DMS53 (cell line): ENCODE measurements at regions not wholly inside any gene's neighbourhood (a gene's known extent, or its start where the extent isn't known, plus 50 kb on each side); places are given as distances from the start of the nearest gene placed in this dataset.
"Not testable (repeated sequence)": the region's sequence is repeated elsewhere in the genome, so short reads cannot be mapped to it uniquely, and the experiment has no call there.

Source experiments
- DNase-seq: peaks from one replicate; lab custom pipeline; 2025; lab: John Stamatoyannopoulos, UW

DNA sequence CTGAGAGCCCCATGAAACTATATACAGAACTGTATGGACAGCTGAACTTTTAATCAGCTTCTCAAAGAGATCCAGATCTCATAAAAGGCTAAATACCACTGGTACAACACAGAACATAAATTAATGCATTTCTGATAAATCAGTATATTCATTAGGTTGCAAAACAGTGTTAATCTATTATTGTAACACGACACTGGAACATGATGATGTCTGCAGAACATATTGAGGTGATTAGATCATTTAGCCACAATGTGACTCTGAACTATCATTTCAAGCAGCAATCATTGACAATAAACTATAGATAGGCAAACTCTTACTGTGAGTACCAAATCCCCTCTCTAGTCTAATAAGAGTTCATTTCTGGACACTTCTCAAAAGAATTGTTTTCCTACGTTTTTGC lies 50.3 kb downstream of the GASK1B start:
- DNase-seq = no peak

- no peak for DNase-seq
Observed at GRCh38 chr4:158121161-158121579, 51.7 kb downstream of the GASK1B start.

DNA sequence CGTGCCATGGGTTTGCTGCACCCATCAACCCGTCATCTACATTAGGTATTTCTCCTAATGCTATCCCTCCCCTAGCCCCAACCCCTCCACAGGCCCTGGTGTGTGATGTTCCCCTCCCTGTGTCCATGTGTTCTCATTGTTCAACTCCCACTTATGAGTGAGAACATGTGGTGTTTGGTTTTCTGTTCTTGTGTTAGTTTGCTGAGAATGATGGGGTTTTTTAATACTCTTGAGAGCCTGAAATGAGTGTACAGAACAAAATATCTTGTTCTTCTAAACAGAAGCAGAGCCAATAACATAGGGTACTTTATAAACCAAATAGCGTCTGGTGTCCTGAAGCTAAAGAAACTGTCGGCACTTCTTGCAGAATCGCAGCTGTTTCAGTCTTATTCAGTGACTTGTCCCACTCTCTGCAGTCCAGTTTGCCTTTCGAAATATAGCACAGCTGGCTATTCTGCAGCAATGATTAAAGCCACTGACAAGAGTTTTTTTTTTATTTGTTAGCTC lies 52.1 kb downstream of the GASK1B start:
- DNase-seq = not testable (repeated sequence)

DNA sequence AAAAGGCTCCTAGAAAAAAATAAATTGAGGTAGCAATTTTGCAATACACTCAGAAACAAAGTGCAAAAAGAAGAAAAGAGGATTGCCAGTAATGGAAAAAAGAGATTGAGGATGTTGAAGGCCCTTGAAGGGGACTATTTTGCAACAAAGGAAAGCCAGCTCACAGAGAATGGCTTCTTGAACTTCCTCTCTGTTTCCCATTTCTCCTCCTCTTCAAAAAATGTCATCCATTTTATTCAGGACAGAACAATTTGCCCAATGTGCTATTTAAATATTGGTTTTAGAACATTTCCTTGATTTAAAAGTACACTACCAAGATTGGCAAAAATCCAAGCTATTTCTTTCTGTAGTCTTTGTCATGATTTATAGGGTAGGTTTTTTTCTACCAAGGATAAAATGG lies 60.2 kb downstream of the GASK1B start:
- no peak for DNase-seq

DNA sequence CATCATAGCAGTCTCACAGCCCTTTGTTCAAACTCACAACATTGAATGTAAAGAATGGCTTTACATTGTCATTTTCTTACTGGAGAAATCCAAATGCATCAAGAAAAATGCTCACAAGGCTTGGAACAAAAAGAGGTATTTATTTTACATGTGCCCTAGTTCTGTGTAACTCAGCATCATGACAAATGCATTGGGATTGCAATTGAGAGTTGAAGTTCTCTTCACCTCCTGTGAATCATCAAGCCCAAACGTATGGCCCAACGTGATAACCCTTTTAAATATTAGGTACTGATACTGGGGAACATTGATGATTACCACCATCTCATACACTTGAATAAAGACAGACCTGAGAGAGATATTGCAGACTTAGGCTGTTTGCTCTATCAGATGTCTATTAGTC lies 61.6 kb downstream of the GASK1B start:
- no peak for DNase-seq

GRCh38 chr4:158102904-158103303 lies 69.9 kb downstream of the GASK1B start:
- peak; percentile 48 for DNase-seq

- no peak for DNase-seq
Observed at GRCh38 chr4:158099686-158100085, 73.1 kb downstream of the GASK1B start.

GRCh38 chr4:158098802-158099201 lies 74.0 kb downstream of the GASK1B start:
- DNase-seq = no peak

DNA sequence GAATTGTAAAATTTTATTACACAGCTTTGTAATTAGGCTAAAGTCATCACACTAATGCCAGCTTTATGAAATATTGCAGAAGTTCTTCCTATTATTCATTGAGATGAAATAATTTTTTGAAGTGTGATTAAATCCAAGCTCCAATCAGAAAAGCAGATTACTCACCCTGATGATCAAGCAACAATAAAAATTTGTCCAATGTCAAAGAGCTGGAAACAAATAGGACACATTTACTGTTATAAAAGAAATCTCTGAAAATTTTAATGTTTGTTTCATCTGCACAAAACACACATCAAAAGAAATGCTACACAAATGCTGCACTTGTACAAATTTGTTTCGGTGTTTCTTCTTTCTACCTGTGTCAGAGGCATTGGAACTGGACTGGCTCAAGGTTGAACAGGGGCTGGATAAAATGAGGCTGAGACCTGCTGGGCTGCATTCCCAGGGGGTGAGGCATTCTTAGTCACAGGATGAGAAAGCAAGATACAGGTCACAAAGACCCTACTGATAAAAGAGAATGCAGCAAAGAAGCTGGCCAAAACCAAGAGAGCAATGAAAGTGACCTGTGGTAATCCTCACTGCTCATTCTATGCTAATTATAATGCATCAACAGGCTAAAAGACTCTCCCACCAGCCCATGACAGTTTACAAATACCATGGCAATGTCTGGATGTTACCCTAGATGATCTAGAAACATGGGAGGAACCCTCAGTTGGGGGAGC lies 78.3 kb downstream of the GASK1B start:
- DNase-seq = peak; percentile 33

DNA sequence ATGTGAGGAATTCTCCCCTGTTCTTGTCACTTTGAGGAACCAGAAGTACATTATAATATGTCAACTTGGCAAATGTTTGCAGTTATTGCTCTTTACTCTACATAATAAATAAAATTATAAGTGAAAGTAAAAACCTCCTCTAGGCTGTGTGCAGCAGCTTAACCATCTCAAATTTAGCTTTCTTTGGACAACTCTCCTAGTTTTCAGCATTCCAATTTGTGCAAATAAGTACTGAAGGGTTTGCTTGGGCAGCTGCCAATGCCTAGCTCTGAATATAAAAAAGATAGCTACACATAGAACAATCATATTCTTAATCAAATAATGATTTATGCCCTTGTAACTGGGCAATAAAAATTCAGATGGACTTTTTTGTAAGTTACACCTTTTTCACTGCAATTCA lies 82.5 kb downstream of the GASK1B start:
- DNase-seq = no peak

DNA sequence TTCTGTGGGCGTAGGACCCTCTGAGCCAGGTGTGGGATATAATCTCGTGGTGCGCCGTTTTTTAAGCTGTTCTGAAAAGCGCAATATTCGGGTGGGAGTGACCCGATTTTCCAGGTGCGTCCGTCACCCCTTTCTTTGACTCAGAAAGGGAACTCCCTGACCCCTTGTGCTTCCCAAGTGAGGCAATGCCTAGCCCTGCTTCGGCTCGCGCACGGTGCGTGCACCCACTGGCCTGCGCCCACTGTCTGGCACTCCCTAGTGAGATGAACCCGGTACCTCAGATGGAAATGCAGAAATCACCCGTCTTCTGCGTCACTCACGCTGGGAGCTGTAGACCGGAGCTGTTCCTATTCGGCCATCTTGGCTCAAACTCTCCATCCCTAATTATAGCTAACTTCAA lies 82.9 kb downstream of the GASK1B start:
- DNase-seq = not testable (repeated sequence)

DNA sequence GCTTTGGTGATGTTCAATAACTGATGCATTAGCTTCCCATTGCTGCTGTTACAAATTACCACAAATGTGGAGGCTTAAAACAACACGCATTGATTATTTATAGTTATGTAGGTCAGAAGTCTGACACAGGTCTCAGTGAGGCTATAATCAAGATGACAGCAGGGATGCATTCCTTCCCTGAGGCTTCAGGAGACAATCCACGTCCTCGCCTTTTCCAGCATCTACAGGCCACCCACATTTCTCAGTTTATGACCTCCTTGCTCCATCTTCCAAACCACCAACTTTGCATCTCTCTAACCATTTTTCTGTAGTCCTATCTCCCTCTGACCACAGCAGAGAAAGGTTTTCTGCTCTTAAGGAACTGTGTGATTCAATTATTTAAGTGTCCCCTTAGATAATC lies 92.5 kb downstream of the GASK1B start:
- DNase-seq = no peak

- no peak for DNase-seq
Observed at GRCh38 chr4:158079661-158080060, 93.2 kb downstream of the GASK1B start.

DNA sequence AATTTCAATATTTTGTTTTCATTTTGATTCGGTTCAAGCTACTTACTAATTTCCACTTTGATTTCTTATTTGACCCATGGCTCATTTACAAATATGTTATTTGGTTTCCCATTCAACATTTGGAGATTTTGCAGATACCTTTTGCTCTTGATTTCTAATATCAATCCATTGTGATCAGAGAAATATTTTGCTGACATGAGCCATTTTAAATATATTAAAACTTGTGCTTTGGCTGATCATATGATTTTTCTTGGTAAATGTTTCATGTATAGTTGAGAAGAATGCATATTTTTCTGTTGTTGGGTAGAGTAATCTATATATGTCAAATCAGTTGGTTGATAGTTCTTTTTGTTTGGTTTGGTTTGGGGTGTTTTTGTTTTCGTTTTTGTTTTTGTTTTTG lies 95.0 kb downstream of the GASK1B start:
- DNase-seq = no peak

DNA sequence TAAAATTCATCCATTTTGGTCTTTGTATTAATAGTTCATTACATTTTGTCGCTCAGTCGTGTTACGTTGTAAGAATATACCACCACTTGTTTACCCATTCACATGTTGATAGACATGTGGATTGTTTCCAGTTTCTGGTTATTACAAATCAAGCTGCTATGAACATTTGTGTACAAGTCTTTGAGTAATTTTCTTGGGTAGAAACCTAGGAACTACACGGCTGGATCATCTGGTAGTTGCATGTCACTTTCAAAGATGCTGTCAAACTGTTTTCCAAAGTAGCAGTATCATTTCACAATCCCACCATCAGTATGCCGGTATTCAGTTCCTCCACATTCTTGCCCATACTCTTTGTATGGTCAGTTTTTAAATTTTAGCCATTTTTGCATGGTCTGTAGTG lies 98.0 kb downstream of the GASK1B start:
- no peak for DNase-seq

- DNase-seq = no peak
Observed at GRCh38 chr4:158071931-158072330, 100.9 kb downstream of the GASK1B start.

DNA sequence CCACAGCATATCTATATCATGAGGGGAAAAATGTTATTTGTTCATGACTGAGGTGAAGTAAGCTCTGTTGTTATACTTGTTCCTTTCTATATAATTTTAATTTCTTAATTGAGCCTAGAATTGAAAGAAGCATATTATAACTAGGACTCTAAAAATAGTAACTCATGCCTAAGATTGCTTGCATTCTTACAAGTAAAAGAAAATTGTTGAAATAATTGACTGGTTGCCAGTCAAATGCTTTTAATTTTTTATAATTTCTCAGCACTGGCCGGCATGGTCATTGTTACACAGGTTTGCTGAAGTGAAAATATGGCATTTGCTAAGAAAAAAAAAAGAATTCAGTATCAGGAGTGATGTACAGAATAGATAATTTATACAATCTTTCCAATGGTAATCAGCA lies 104.8 kb downstream of the GASK1B start:
- no peak for DNase-seq

- DNase-seq = no peak
Observed at GRCh38 chr4:158067646-158068045, 105.2 kb downstream of the GASK1B start.

DNA sequence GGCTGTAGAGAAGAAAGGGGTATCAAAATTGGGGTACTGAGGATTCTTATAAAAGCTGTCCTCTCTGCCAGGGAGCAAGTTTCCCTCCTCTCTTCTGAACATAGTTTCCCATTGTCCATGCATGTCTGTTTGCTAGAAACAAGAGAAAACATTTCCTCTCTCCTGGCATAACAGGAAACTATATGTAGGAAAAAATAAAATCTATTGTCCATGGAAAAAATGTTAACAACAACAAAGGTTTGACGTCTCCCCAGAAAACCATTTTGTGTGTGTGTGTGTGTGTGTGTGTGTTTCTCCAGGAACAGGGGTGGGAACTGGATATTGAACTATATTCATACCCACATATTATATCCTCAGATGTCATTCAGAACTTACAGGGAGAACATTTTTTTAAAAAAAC lies 107.2 kb downstream of the GASK1B start:
- no peak for DNase-seq

DNA sequence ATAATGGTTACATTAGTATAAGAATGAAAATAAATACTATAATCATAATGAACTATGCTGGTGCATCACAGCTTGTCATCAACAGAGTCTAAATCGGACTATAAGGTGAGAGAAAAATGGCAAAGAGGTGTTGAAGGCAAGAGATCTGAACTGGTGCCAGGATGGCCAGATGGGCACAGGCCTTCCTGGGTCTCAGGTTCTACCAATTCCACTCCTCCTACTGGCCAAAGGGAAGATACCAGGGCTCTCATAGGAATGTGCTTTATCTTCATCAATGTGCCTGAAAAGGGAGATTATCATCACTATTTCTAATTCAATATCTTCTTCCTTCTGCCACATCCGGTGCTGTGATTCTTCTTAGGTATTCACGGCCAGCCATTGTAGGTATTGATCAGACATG lies 107.6 kb downstream of the GASK1B start:
- peak; percentile 23 for DNase-seq

- peak; percentile 22 for DNase-seq
Observed at GRCh38 chr4:158056689-158057245, 116.1 kb downstream of the GASK1B start.

DNA sequence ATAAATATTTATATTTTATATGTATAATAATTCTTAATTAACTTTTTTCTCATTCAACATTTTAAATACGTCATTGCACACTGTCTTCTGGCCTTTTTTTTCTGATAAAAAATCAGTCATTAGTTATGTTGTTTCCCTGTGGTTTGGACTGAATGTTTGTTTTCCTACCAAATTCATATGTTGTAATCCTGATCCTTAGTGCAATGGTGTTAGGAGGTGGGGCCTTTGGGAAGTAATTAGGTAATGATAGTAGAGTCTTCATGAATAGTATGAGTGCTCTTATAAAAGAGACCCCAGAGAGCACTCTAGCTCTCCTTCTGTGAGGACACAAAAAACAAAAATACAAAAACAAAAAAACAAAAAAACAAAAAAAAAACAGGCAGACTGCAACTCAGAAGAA lies 117.2 kb downstream of the GASK1B start:
- no peak for DNase-seq

- no peak for DNase-seq
Observed at GRCh38 chr4:158053801-158054200, 119.0 kb downstream of the GASK1B start.

DNA sequence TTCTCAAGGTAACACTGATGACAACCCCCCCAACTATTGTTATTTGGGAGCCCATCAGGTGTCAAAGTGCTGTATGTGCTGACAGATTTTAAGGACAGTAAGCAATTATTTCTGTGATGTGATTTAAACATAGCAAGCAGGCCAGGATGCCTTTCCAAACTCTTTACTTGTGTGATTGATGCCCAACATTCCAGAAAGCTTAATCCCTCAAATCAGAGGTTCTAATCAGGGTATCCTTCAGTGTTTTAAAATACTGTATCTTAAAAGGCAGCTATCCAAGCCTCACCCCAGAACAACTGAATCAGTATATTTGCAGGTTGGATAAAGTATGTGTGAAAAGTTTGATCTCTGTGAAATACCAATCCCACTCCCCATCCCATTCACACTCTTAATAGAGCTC lies 119.7 kb downstream of the GASK1B start:
- DNase-seq = no peak
